Suppressor macrophage (primary cell): ENCODE measurements at regions not wholly inside any gene's neighbourhood (a gene's known extent, or its start where the extent isn't known, plus 50 kb on each side); places are given as distances from the start of the nearest gene placed in this dataset.
"Not testable (repeated sequence)": the region's sequence is repeated elsewhere in the genome, so short reads cannot be mapped to it uniquely, and the experiment has no call there.

Experiments
- DNase-seq, 4 experiments: peaks; one replicate each; pipeline ENCODE4 v3.0.0-alpha.2; 2020 to 2022

DNA sequence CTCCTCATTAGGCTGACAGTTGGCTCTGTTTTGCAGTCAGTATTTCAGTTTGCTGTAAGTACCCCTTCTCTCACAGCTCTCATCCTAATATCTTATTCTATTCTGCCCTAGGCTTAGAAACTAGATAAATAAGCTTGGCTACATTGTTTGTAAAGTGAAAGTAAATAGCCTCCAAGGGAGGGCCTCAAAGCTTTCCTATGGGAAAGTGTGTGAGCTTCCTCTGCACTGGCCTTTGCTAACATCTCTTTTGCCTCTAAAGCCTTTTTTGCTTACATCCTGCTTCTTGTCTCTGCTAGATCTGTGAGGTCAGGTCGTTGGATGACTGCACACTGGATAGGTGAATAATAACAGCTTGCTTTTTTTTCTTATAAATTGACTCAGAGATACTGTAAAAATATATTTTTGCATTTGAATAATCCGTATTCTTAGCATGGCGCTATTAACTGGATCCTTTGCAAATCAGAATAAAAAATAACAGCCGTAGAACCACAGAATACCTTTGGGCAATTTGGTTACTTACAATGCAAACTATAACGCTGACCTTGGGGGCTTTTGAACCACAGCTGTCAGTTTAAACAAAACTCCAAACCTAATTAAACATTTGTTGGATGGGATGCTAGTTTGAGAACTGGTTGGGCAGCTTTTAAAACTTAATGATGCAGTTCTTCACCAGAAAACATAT is 55.1 kb downstream of the TTC6 start:
- DNase-seq = no peak

DNA sequence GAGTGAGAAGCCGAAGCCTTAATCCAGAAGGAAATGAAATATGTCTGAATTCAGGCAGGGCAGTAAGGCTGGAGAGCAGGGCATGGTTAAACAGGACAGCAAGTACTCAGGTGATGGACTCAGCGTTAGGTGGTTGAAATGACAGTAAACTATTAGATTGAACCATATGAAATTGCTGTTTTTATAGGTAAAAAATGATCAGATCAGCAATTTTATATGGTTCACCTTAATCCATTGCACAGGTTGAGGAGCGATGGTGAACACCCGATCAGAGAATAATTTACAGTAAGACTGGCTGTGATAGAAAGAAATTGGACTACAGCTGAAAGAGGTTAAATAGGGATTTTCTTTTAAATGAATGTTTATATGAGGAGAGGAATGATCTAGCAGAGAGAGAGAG is 56.6 kb downstream of the TTC6 start:
- DNase-seq = no peak

DNA sequence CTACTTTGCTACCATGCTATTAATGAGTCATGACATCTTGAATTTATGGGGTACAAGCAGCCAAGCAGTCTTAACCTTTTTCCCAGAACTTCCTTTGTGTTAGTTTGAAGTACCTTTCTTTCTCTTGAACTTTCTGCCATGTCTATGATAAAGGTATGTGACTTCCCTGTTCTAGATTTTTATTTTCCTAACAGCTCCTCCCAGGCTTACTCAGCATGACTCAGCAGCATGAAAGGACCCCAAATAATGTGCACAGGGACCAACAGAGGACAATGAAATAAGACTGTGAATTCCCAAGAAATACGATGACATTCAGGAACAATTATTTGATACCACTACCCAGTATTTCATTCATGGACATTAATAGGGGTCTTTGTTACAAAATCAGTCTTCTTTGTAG is 60.0 kb downstream of the TTC6 start:
- no peak for DNase-seq

DNA sequence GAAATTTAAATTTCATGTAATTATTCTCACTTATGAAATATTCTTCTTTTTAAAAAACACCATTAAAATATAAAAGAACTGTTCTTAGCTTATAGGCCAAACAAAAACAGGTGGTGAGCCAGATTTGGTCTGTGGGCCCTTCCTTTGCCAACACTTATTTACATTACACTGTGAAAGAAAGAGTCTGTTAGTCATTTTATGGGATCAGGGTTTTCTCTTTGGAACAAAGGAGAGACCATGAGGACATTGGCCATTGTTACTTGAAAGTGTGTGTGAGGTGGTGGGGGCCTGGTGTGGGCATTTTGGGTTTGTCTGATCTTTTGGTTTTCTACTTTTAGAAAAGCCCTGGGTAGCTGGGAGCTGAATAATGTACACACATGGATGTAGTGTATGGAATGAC is 62.7 kb downstream of the TTC6 start:
- no peak for DNase-seq

DNA sequence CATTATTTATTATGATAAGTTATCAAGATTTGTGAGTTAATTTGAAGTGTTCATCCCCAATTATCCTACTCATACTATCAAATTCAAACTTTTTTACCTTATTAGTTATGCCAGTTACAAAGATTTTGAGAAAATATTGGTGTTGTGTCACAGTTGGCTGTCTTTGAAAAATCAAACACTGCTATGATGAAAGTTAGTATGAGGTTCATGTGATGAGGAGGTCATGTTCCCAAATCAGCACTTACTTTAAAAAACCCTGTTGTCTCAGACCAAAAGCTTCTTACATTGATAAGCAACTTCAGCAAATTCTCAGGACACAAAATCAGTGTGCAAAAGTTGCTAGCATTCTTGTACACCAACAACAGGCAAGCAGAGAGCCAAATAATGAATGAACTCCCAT is 68.1 kb downstream of the TTC6 start:
- no peak for DNase-seq

DNA sequence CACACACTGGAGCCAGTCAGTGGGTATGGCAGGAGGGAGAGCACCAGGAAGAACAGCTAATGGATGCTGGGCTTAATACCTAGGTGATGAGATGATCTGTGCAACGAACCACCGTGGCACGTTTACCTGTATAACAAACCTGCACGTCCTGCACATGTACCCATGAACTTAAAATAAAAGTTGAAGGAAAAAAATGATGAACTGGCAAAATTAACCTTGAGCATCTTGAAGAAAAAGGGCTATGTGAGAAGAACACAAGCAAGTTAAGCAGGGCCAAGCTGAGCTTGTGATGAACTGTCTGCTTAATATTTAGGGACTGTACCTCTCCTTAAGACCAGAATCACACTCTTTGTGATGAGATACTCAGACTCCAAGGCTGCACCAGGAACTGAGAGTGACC is 70.0 kb downstream of the TTC6 start:
- no peak for DNase-seq

DNA sequence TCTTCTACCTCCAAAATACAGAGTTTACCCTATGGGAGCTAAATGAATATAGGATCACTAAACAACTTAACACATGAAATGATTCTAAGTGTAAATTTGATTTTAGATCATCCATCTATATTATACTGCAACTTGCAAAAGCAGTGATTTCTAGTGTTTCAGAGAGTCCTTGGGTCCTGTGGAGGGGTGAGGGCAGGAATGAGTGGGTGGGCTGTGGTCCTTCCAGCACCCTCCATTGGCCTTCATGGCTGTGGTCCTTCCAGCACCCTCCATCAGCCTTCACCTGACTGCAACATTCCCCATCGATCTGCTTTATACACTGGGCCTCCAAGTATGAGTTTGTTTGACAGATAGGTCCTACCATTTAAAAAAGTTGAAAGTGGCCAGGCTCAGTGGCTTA is 70.5 kb downstream of the TTC6 start:
- no peak for DNase-seq

DNA sequence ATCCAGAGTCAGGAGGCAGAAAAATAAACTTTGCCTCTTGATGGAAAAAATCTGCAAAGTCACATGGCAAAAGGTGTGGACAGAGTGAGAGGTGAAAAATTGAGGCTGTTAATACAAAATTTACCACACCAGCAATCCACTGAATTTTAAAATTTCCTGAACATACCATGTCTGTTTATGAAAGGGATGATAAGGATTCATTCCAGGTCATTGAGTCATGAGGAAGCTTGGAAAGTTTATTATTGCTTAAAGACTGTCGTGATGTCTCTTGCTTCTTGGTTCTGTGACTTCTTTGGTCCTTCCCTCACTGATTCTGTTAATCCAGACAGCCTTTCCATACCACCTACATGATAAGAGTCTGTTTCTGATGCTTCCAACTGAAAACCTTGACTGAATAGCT is 73.2 kb downstream of the TTC6 start:
- DNase-seq = no peak

DNA sequence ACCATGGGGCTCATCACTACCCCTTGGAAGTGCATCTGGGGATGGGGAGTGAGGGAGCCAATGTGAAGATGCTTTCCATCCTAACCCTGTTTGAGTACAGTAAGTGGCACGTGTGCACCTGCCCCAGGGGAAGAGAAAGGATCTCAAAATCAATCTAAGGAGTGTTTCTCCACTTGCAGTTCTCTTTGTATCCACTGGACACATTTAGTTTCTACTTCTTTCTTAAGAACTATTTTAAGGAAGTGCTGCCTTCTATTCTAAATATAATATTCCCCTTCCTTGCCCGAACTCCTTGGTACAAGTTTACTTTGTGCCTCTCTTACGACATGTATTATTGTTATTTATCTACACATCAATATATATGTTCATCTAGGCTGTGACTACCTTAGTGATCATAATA is 73.8 kb downstream of the TTC6 start:
- no peak for DNase-seq

DNA sequence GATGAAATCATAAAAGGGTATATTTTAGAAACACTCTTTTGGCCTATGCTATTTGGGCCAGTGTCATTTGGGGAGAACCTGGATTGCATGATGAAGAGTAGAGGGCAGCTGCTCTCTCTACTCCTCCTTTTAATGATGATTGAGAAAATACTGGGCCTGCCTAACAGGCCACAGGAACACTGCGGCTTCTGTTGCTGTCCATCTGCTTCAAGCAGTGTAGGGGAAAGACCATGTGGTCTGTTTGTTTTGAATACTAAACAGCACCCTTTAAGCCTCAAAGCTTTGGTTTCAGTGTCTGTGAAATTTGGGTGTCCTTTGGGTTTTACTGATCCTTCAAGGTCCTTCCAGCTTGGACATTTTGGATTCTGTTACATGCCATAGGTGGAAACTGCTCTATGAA is 78.0 kb downstream of the TTC6 start:
- DNase-seq = no peak

DNA sequence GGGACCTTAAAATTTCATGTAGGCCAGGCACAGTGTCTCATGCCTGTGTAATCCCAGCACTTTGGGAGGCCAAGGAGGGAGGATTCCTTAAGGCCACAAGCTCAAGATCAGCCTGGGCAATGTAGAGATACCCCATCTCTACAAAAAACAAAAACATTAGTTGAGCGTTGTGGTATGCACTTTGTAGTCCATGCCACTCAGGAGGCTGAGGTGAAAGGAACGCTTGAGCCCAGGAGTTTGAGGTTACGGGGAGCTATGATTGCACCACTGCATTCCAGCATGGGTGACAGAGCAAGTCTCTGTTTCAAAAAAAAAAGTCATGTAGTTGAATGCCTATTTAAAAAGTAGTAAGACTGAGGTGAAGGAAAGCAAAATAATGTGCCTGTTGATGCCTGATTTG is 83.5 kb downstream of the TTC6 start:
- no peak for DNase-seq

DNA sequence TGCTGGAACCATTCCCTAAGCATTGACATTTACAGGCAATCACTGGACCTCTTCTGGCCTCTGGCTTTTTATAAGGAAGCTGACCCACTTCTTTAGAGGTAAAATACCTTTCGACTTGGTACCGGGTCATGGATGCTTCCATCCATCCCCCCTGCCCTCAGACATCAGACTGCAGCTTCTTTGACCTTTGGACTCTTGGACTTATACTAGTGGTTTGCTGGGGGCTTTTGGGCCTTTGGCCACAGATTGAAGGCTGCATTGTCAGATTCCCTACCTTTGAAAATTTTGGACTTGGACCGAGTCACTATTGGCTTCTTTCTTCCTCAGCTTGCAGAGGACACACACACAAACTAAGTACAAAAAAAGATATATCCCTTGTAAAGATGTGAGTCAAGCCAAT is 86.1 kb downstream of the TTC6 start:
- DNase-seq = no peak

DNA sequence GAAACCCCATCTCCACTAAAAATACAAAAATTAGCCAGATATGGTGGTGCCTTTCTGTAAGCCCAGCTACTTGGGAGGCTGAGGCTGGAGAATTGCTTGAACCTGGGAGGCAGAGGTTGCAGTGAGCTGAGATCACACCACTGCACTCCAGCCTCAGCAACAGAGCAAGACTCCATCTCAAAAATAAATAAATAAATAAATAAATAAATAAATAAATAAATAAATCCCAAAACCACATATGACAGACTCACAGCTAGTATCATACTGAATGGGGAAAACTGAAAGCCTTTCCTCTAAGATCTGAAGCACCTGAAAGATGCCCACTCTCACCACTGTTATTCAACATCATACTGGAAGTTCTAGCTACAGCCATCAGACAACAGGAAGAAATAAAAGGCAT is 97.3 kb downstream of the TTC6 start:
- not testable (repeated sequence) for DNase-seq

DNA sequence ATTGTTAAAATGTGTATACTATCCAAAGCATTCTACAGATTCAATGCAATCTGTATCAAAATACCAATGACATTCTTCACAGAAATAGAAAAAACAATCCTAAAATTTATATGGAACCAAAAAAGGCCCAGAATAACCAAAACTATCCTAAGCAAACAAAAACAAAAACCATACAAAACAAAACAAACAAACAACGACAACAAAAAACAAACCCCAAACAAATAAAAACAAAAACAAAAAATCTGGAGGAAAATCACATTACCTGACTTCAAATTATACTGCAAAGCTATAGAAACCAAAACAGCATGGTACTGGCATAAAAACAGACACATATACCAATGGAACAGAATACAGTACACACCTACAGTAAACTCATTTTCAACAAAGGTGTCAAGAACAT is 98.0 kb downstream of the TTC6 start:
- not testable (repeated sequence) for DNase-seq

DNA sequence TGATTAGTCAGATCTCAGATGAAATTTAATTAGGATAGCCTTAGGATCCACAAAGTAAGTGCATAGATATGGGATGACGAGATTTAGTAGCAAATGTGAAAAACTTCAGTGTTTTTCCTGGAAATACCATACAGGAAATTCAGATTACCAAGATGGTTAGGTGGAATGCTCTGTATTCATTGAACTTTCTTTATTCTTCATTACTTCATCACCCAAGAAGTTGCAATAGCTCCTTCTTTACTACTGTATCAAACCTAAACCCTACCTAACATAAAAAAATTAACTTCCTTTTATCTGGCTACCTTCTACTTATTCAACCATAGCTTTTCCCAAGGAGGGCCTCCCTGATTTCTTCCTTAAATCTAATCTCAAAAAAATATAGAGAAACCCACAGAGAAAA is 100.4 kb downstream of the TTC6 start:
- DNase-seq = no peak

DNA sequence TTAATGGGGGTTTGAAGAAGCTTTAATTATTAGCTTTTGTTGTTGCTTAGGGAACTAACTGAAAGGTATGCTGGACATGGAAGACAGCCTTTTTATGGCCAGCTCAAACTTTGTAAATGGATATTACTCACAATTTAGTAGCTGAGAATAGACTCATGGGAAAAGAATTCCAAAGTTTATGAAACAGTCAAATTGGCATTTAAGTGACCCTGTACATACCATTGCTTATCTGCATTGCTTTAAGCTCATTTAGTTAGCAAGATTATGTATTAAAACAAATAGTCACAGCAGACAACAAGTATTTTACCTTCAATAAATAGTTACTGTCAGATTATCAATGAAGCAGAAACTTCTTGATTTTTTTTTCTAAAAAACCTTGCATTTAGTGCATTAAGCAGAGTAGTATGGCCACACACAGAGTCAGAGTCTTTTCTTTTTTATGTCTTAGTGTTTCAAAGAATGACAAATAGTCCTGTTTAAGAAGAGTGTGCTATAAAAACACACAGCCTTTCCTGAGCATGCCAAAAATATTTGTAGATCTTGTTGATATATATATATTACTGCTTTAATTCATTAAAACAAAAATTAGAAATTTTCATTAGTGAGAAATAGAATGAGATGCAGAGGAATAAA is 102.2 kb downstream of the TTC6 start:
- DNase-seq = no peak

DNA sequence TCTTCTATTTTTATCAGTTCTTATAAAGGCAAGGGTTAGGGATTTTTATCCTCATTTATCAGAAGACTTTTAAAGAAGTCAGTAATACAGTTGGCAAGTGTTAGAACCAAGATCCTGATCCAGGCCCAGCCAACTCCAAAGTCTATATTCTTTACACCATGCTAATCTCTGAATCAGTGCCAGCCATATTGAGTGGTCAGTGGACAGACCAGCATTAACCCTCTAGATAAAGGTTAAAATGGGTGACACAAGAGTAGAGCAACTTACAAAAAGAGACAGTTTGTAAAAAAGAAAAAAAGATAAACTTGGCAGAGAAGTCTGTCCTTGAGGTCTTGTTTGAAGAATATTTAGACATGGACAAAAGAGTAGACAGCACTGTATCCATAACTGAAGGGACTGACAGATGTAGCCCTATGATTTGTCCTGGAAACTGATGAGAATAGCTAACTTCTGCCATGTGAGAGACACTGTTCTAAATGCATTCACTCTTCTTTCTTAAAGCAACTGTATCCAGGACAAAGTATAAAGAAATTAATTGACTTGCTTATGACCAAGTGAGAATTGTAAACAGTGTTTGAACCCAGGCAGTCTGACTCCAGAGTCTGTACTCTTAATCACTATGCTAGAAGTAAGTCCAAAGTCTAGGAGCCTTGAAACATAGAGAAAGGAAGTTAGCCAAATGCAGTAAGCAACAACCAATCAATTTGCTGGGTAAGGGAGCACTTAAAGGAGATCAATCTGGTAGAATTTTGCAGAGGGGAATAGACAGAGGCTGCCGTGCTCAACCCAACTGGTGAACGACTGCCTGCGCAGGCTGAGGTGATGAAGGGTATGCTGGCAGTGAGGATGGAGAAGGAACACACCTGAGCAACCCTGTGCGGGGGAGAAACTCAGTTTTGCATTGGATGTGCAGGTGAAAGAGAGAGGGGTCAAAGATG is 103.7 kb downstream of the TTC6 start:
- no peak for DNase-seq

DNA sequence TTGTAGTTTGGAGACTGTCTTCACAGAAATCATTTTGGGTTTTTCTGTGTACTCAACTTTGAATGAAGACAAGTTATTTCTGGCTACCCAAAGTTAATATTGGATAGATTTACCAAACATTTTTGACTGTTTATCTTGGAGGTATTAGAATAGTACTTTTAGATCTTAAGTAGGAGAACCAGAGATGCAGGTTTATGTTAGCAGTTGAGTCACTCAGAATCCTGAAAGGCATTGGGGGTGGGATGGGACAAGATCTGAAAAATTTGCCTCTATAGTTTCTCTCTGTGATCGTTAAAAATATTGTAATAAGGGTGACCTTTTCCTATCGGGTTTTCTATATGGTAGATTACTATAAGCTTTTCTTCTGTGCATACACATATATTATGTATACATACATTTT is 112.3 kb downstream of the TTC6 start:
- DNase-seq = no peak

DNA sequence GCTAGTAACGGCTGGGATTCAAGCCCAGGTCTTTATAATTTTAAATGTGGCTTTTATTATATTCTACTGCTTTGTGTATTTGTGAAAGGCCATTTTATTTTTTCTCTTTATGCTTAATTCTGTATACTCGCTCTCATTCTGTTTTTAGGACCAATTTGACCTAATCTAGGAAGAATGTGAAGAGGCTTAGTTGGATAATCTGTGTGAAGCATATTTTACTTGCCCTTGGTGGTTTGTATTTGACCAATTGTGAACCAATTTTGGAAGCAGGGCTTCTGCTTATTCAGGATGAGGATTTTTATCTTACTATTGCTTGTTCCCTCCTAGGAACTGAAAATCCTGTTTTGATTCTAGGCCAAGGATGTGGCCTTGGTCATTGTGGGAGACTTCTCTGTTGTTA is 113.1 kb downstream of the TTC6 start:
- no peak for DNase-seq

DNA sequence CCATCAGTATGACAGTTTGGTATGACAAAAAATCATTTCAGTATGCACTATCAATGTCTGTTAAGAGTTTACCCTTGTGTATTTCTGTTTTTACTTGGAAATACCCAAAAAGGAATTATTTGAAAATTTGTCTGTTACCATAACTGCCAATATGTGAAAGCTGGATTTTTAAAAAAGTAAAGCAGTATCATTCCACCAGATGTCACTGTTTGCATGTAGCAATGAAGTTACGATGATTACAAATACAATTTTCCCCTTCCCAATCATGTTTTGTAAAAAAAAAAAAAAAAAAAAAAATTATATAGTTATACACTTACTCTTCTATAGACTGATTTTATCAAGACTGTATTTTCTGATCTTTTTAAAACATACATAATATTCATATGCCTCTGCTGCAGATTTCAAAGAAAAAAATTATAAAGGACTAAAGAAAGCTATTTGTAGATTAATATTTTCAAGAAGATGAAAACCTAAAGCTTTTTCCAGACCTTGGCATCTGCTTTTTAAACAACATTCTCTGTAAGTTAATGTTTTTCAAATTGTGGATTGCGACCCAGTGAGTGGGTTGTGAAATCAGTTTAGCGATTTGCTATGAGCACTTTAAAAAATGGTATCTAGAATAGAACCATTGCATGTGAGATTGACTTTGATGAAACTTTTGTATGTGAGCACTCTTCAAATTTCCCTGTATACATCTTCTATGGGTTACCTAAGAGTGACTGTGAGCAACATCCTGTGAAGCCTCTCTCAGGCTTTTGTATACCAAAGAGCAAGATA is 114.2 kb downstream of the TTC6 start:
- no peak for DNase-seq

DNA sequence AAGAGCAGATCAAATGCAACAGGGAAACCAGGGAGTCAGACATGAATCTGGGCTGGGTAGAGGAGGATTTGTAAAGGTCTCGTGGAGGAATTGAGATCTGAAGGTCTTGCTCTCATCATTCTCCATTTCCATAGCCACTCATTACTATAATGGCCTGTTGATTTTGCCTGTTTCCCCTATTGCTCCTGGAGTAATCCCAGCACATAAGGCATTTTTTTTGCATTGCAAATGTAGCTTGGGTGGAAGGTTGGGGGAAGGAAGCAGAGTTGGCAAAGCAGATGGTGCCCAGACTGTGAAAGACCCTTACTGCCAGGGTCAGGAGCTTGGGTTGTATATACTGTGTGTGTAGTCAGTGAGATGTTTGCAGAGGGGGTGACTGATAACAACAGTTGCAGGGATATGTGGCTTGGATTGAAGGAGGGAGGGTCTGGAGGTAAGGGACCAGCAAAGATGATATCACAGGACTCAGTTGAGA is 116.0 kb downstream of the TTC6 start:
- DNase-seq = no peak

DNA sequence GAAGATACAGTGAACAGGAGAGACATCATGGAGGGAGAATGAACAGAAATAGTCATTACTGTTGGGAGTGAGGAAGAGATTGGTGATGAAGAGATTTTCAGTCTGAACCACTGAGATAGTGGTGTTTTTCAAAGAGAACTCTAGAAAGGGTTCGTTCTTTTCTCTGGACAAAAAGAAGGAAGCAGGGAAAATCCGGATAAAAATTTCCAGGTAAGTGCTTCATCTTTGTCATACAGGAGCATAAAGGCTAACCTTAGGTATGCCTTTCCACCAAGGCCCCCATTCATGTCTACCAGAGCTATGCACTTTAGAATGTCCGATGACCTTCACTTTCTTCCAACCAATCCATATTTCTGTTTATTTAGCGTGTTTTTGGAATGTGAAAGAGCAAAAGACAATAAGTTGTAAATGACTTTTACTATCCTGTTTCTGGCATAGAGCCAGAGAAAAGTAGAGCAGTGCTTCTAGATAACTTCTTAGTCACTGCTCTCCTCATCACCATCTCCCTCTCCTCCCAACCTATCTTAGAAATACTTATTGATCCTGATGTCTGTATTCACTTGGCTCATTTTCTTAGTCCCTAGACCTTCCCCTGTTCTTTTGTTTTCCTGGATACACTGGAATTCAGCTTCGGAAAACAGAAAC is 116.5 kb downstream of the TTC6 start:
- DNase-seq = no peak
